OCI-LY3 (cell line): ENCODE measurements at regions not wholly inside any gene's neighbourhood (a gene's known extent, or its start where the extent isn't known, plus 50 kb on each side); places are given as distances from the start of the nearest gene placed in this dataset.

Experiments
- H2AFZ ChIP-seq: fragments of 200-600, 300-600 bp; shearing (Covaris generic); 2 replicates; pipeline ENCODE4 v1.6.0; 2014; ENCODE audit warnings: antibody characterized with exemption, low read depth, low read length
- H3K27ac ChIP-seq: fragments of 200-600, 300-600 bp; sonication (generic); 2 replicates; pipeline ENCODE4 v1.5.1; 2014; ENCODE audit warnings: mild to moderate bottlenecking, low read length, moderate library complexity, mixed read lengths
- H3K27me3 ChIP-seq: fragments of 200-600, 300-600 bp; sonication (generic); 2 replicates; pipeline ENCODE4 v1.6.1; 2014; ENCODE audit warnings: low read depth, low read length, mixed read lengths
- H3K36me3 ChIP-seq: fragments of 200-600, 300-600 bp; sonication (generic); replicated peaks from 2 replicates; pipeline ENCODE3; 2014; ENCODE audit warnings: low read depth, low read length, mixed read lengths
- H3K4me1 ChIP-seq: fragments of 300-600, 200-600 bp; sonication (generic); 2 replicates; pipeline ENCODE4 v1.6.1; 2014; ENCODE audit warnings: low read length, mixed read lengths
- H3K4me2 ChIP-seq: fragments of 200-600, 300-600 bp; sonication (generic); 2 replicates; pipeline ENCODE4 v1.6.1; 2014; ENCODE audit warnings: low read length, mixed read lengths
- H3K4me3 ChIP-seq: fragments of 300-600, 200-600 bp; sonication (generic); 2 replicates; pipeline ENCODE4 v1.5.1; 2014; ENCODE audit warnings: antibody characterized with exemption, mild to moderate bottlenecking, low read length, moderate library complexity
- H3K79me2 ChIP-seq: fragments of 300-600, 200-600 bp; shearing (Covaris generic); 2 replicates; pipeline ENCODE4 v1.6.1; 2014; ENCODE audit warnings: mild to moderate bottlenecking, low read length, mixed read lengths
- H3K9ac ChIP-seq: fragments of 300-600, 200-600 bp; shearing (Covaris generic); 2 replicates; pipeline ENCODE4 v1.6.0; 2014; ENCODE audit warnings: mild to moderate bottlenecking, low read length, moderate library complexity
- H3K9me3 ChIP-seq: fragments of 200-600, 300-600 bp; shearing (Covaris generic); 2 replicates; pipeline ENCODE4 v1.6.1; 2014; ENCODE audit warnings: low read length, mixed read lengths; ENCODE audit not compliant: insufficient read depth
- H4K20me1 ChIP-seq: fragments of 200-600, 300-600 bp; sonication (generic); 2 replicates; pipeline ENCODE4 v1.6.1; 2016; ENCODE audit warnings: low read length, mixed read lengths; ENCODE audit not compliant: insufficient read depth
- EZH2phosphoT487 ChIP-seq: fragments of 200-600 bp; shearing (Covaris generic); IDR thresholded peaks from 2 replicates; pipeline ENCODE4 v1.6.1; 2018; ENCODE audit warnings: antibody characterized with exemption, mixed run types, low read depth
- TF ChIP-seq, protein P1 (sequence below): fragments of 200-600, 300-600 bp; sonication (generic); IDR thresholded peaks from 2 replicates; pipeline ENCODE4 v1.5.1; 2014; ENCODE audit warnings: antibody characterized with exemption, low read length, low read depth

DNA sequence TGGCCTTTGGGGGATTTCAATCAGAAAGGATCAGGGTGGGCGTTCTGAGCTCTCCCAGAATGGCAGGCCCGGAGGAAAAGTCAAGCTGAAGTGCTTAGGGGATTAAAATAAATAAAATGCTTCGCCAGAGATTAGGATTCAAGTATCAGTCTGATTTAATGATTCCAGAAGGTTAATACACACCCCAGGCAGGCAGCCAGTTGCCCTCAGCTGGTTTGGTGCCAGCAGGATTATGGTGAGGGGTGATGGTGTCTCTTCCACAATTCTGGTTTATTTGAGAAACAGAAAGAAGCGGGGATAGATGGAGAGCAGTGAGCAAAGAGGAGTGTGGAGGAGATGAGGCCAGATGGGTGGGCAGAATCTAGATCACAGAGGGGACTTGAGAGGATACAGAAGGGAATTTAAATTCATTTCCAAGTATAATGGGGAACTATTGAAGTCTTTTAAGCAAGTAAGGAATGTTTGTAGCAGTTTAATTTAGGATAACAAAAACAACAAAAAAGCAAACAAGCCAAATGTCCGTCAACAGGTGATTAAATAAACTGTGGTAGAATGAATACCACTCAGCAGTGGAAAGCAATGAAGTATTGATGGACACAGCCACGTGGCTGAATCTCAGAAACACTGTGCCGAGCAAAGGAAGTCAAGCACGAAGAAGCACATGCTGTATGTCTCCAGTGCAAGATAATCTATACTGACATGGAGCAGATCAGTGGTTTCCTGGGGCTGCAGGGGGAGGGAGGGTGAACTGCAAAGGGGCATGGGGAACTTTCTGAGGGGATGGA, 297.7 kb downstream of the MSX2 start:
- Histone ChIP-seq H4K20me1 (no peaks in the 10 kb centered on the region), H3K27me3 (no peaks in the 10 kb centered on the region), H3K4me3 (no peak overlapping the region), H3K36me3 (no peaks in the 10 kb centered on the region), H2AFZ (no peak overlapping the region), H3K4me2 (no peak overlapping the region), H3K9me3 (no peaks in the 10 kb centered on the region), H3K27ac (no peak overlapping the region), H3K9ac (no peak overlapping the region), H3K79me2 (no peaks in the 10 kb centered on the region), H3K4me1 (no peaks in the 10 kb centered on the region)
- TF ChIP-seq, protein P1, sequence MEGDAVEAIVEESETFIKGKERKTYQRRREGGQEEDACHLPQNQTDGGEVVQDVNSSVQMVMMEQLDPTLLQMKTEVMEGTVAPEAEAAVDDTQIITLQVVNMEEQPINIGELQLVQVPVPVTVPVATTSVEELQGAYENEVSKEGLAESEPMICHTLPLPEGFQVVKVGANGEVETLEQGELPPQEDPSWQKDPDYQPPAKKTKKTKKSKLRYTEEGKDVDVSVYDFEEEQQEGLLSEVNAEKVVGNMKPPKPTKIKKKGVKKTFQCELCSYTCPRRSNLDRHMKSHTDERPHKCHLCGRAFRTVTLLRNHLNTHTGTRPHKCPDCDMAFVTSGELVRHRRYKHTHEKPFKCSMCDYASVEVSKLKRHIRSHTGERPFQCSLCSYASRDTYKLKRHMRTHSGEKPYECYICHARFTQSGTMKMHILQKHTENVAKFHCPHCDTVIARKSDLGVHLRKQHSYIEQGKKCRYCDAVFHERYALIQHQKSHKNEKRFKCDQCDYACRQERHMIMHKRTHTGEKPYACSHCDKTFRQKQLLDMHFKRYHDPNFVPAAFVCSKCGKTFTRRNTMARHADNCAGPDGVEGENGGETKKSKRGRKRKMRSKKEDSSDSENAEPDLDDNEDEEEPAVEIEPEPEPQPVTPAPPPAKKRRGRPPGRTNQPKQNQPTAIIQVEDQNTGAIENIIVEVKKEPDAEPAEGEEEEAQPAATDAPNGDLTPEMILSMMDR = no peak
- no peak for TF ChIP-seq EZH2phosphoT487

DNA sequence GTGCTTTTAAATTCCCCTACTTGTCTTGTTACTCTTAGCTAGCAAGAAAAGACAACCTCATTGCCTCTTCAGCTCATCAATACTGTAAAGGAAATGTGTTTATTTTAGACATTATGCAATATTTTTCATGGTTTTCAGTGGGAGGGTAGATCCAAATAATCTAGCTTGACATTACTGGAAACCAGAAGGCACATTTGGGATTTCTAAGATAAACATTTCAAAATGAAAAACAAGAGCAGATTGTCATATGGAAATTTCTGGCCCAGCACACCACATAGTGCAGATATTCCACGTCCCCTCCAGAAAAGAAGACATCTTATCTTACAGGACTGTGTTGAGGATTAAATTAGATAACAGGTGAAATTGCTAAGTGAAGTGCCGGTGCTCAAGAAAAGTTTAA, 296.9 kb downstream of the MSX2 start:
- Histone ChIP-seq H3K79me2 (no peaks in the 10 kb centered on the region), H3K4me2 (no peak overlapping the region), H4K20me1 (no peaks in the 10 kb centered on the region), H3K36me3 (no peaks in the 10 kb centered on the region), H3K4me3 (no peak overlapping the region), H3K27ac (no peak overlapping the region), H3K27me3 (no peaks in the 10 kb centered on the region), H3K4me1 (no peaks in the 10 kb centered on the region), H3K9me3 (no peaks in the 10 kb centered on the region), H3K9ac (no peak overlapping the region), H2AFZ (no peak overlapping the region)
- no peak for TF ChIP-seq EZH2phosphoT487
- TF ChIP-seq, protein P1 = no peak

DNA sequence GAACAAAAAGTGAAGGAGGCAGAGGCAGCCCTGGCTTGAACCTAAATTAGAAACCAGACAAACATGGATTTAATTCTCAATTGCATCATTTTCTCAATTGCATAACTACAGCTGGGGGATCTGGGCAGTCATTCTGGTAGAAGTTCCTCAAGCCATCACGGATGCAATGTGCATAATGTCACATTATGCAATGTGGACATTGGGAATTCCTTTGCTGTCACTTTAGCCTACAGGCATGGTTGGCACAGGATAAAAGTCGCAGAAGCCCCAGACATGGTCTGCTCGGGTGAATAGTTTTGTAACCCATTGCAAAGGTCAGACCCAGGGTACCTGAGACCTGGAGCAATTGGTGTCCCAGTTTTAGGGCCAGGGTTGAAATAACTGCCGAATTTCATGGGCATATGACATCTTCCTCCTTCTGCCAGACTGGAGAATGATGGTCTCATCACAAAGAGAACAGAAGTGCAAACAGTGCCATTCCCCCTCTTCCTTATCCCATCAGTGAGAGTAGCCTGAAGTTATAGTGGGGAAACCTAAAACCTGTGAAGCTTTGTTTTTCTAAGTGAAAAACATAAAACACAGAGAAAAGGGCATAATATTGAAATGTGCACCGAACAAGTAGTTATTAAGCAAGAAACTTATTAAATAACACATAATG, 290.8 kb downstream of the MSX2 start:
- H3K27me3 ChIP-seq = no peaks in the 10 kb centered on the region

DNA sequence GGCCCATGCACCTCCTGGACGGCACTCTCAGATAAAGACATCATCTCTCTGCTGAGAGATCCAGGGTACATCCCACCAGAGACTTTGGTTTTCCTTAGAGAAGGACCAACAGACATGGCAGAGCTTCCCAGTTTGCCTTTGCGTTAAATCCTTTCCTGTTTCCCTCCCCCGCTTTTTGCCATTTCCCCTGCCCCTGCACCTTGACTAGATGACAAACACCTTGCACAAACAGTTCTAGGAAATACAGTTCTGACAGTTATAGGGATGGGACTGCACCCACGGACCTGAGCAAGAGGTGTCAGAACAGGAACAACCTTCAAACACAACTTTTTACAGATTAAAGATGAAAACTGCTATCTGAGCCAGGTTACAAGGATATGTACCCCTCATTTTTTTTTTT, 288.9 kb downstream of the MSX2 start:
- Histone ChIP-seq H3K9me3 (no peaks in the 10 kb centered on the region), H3K79me2 (no peaks in the 10 kb centered on the region), H3K4me2 (no peak overlapping the region), H3K4me1 (no peaks in the 10 kb centered on the region), H2AFZ (no peak overlapping the region), H4K20me1 (no peaks in the 10 kb centered on the region), H3K36me3 (no peaks in the 10 kb centered on the region), H3K4me3 (no peak overlapping the region), H3K9ac (no peak overlapping the region), H3K27me3 (no peaks in the 10 kb centered on the region), H3K27ac (no peak overlapping the region)
- TF ChIP-seq, protein P1 = no peak
- no peak for TF ChIP-seq EZH2phosphoT487

More for the DNA sequence above, 290.8 kb downstream of the MSX2 start:
- H4K20me1 ChIP-seq = no peaks in the 10 kb centered on the region
- TF ChIP-seq, protein P1 = no peak
- TF ChIP-seq EZH2phosphoT487 = no peak
- no peaks in the 10 kb centered on the region for H3K9me3 ChIP-seq
- H3K4me3 ChIP-seq = no peak overlapping the region
- no peaks in the 10 kb centered on the region for H3K4me1 ChIP-seq
- H2AFZ ChIP-seq = no peak overlapping the region
- H3K79me2 ChIP-seq = no peaks in the 10 kb centered on the region
- no peak overlapping the region for H3K27ac ChIP-seq
- H3K4me2 ChIP-seq = no peak overlapping the region
- no peaks in the 10 kb centered on the region for H3K36me3 ChIP-seq
- no peak overlapping the region for H3K9ac ChIP-seq
